IPS-NIHi11 (cell line): ENCODE measurements at regions not wholly inside any gene's neighbourhood (a gene's known extent, or its start where the extent isn't known, plus 50 kb on each side); places are given as distances from the start of the nearest gene placed in this dataset.
A peak's percentile ranks its signal among the peaks of the same experiment; 100 is the strongest.

Experiments used
- DNase-seq: peaks from one replicate; pipeline ENCODE4 v3.0.0; 2012; ENCODE audit warnings: mixed read lengths, low spot score

GRCh38 chr11:76721755-76722677 is 51.5 kb upstream of the LRRC32 start:
- DNase-seq: peak; percentile 84

- no peak for DNase-seq
These were observed 52.6 kb upstream of the LRRC32 start for GRCh38 chr11:76723142-76723541.

DNA sequence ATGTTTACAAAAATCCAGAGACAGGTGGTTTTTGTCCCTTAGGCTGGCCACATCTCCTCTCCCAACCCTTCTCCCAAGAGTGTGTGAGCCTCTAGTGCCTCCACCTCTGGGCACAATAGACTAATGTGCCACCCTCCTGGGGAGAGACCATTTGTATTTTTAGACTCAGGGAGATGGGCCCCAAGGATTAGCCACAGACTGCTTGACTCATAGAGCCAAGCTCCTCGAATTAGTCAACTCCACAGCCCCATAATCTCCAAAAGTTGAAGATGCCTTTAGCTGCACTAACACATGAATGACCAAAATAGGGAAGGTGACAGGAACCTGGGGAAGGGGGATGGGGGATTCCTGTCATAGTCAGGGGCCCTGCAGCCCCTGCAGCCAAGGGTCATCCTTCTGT is 53.0 kb upstream of the LRRC32 start:
- no peak for DNase-seq

DNA sequence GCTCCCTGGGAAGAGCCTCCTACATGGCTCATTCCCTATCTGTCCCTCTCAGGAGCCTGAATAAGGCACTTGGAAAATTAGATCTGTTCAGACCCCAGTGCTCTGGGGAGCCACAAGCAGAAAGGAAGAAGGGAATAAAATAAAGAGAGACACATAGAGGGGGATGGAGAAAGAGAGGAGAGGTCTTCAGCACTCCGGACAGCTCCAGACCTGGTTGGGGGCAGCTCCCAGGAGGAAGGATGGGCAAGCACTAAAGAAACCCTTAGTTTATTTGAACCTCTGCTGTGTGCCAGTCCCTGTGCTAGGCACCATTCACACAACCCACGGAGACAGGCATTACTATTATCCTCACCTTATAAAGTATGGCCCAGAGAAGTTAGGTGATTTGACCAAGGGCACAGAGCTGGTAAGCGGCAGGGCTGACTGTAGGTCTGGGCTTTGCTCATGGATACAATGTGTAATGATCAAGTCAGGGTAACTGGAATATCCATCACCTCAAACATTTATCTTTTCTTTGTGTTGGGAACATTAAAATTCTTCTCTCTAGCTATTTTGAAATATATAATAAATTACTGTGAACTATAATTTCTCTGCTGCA is 53.7 kb upstream of the LRRC32 start:
- DNase-seq: peak; percentile 68

DNA sequence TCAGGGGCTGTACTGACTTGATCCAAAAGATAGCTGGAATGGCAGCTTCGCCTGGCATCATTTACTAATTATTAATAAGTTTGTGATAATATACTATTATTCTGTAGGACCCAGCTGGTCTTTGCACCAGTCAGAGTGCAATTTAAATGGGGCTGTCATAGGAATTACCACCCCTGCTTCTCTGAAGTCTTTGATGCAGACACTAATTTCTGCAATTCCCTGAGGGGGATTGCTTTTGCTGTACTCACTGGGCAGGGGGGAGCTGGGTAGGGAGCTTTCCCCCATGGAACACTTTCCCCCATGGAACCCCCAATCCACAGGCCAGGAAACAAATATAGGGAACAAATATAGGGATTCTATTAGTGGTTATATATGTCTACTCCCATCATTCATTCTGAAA is 54.9 kb upstream of the TSKU start:
- DNase-seq: no peak

DNA sequence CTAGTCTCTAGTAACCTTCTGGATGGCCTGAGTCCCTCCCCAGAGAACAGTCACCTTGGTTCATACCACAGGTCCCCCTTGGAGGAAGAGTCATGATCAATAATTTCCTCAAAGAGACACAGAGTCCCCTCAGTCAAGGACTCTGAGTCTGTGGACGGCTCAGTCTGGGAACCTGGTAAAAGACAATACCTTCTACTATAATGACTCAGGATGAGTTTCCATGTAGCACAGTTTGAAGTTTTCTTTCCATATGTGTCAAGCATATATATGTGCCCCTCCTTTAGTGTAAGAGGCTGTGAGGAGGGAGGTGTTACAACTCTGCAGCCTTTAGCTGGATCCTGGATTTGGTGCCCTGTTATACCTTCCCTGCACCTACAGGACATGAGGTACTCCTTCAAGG is 54.4 kb upstream of the TSKU start:
- DNase-seq: no peak

GRCh38 chr11:76729214-76729613 is 53.9 kb upstream of the TSKU start:
- no peak for DNase-seq

DNA sequence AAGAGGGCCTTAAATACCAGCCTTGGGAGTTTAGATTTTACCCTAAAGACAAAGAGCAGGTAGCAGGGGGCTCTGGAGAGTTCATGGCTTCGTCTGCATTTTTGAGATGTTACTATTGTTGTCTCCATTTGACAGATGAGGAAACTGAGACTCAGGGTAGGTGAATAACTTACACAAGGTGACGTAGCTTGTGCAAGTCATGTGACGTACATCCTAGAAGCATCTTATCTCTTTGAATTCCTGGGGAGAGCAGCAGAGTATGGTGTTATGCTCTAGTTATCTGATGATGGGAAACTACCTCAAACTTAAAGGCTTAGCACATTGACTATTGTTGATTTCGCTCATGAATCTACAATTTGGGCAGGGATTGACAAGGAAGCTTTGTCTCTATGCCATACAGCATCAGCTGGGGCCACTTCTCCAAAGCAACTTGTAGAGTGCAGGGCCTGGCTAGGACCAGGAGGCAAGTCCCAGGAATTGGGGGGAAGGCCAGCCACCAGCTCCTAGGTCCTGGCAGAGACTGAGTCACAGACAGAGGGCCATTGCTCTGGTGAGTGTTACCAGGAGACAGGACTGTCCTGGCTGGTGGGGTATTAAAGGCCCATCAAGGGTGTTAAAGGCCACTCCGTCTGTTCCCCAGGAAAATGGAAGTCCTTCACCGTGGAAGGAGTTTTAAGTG is 52.1 kb upstream of the TSKU start:
- DNase-seq: no peak

GRCh38 chr11:76732643-76733042 is 50.5 kb upstream of the TSKU start:
- no peak for DNase-seq
